ENCODE measurements at regions not wholly inside any gene's neighbourhood (a gene's known extent, or its start where the extent isn't known, plus 50 kb on each side); places are given as distances from the start of the nearest gene placed in this dataset.

DNA sequence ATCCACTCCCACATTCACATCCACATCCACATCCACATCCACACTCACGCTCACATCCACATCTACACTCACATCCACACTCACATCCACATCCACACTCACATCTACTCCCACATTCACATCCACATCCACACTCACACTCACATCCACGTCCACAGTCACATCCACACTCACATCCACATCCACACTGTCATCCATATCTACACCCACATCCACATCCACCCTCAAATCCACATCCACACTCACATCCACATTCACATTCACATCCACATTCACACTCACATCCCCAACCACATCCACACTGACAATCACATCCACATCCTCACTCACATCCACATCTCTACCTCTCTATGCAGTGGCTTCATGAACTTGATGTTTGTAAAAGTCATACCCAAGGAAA is 190.5 kb downstream of the IRX1 start:
- TF ChIP-seq, protein P1, sequence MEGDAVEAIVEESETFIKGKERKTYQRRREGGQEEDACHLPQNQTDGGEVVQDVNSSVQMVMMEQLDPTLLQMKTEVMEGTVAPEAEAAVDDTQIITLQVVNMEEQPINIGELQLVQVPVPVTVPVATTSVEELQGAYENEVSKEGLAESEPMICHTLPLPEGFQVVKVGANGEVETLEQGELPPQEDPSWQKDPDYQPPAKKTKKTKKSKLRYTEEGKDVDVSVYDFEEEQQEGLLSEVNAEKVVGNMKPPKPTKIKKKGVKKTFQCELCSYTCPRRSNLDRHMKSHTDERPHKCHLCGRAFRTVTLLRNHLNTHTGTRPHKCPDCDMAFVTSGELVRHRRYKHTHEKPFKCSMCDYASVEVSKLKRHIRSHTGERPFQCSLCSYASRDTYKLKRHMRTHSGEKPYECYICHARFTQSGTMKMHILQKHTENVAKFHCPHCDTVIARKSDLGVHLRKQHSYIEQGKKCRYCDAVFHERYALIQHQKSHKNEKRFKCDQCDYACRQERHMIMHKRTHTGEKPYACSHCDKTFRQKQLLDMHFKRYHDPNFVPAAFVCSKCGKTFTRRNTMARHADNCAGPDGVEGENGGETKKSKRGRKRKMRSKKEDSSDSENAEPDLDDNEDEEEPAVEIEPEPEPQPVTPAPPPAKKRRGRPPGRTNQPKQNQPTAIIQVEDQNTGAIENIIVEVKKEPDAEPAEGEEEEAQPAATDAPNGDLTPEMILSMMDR (conservative IDR thresholded peaks at IDR 0.05; ENCODE audit: low read depth in 2 of 2) = no peak
- TF ChIP-seq NANOG (IDR thresholded peaks at IDR 0.05; ENCODE audit: borderline replicate concordance) = no peak
- TF ChIP-seq POLR2AphosphoS5 (IDR thresholded peaks at IDR 0.05; ENCODE audit: low read depth) = no peak
- TF ChIP-seq EZH2 (IDR thresholded peaks at IDR 0.05; ENCODE audit: low read depth, unreplicated experiment) = no peak
- no peak for TF ChIP-seq REST (IDR thresholded peaks at IDR 0.05; ENCODE audit: unreplicated experiment)
- no peak for TF ChIP-seq STAT1 (IDR thresholded peaks at IDR 0.05; ENCODE audit: unreplicated experiment)

Measured in GM23338 (cell line).